ENCODE measurements at regions not wholly inside any gene's neighbourhood (a gene's known extent, or its start where the extent isn't known, plus 50 kb on each side); places are given as distances from the start of the nearest gene placed in this dataset.
A peak's percentile ranks its signal among the peaks of the same experiment; 100 is the strongest.

DNA sequence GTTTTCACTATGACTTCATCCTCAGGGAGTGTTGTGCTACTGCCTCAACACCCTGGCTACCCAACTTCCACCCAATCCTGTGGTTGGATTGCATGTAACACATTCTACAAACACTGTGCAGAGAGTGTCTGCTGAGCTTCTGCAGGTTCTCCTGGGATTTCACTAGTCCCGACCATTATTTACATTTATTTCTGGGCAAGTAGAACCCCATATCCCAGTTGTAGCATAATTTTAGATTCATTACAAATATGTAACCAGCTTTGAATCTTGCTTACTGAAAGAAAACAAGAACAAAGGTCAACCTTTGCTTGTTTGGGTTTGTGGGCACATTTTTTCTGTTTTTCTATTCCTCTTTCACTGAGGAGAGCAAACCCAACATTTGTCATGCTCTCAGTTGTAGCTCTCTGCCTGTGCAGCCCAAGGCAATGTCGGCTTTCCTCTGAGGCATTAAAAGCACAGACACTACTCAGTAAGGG is 2036.1 kb upstream of the LRRTM1 start:
- Histone ChIP-seq H3K9me3 (ENCODE audit: control insufficient read depth, insufficient read depth, low read depth, low read length) (no peaks in the 10 kb centered on the region), H3K36me3 (ENCODE audit: control insufficient read depth, insufficient read depth, low read length) (no peaks in the 10 kb centered on the region), H3K4me1 (ENCODE audit: control insufficient read depth, extremely low read depth, insufficient read depth, low read length) (no peaks in the 10 kb centered on the region), H3K4me2 (ENCODE audit: extremely low read depth, insufficient read depth, low read length) (no peak overlapping the region), H4K20me1 (ENCODE audit: control insufficient read depth, extremely low read depth, insufficient read depth, low read length) (no peaks in the 10 kb centered on the region), H3K27me3 (ENCODE audit: control insufficient read depth, insufficient read depth, low read length) (no peaks in the 10 kb centered on the region), H3K27ac (ENCODE audit: insufficient read depth, low read length) (no peak overlapping the region), H3K79me2 (ENCODE audit: control insufficient read depth, insufficient read depth, low read length) (no peaks in the 10 kb centered on the region), H3K4me3 (replicated peaks in 1 of 4; ENCODE audit: control extremely low read depth in 1 of 4, insufficient read depth in 1 of 4, low read depth in 3 of 4, low read length in 4 of 4) (no peak overlapping the region), H2AFZ (ENCODE audit: low read length) (no peak overlapping the region), H3K9ac (ENCODE audit: insufficient read depth, low read length) (no peak overlapping the region)
- TF ChIP-seq, protein P1, sequence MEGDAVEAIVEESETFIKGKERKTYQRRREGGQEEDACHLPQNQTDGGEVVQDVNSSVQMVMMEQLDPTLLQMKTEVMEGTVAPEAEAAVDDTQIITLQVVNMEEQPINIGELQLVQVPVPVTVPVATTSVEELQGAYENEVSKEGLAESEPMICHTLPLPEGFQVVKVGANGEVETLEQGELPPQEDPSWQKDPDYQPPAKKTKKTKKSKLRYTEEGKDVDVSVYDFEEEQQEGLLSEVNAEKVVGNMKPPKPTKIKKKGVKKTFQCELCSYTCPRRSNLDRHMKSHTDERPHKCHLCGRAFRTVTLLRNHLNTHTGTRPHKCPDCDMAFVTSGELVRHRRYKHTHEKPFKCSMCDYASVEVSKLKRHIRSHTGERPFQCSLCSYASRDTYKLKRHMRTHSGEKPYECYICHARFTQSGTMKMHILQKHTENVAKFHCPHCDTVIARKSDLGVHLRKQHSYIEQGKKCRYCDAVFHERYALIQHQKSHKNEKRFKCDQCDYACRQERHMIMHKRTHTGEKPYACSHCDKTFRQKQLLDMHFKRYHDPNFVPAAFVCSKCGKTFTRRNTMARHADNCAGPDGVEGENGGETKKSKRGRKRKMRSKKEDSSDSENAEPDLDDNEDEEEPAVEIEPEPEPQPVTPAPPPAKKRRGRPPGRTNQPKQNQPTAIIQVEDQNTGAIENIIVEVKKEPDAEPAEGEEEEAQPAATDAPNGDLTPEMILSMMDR (conservative IDR thresholded peaks at IDR 0.05 in 1 of 2, IDR thresholded peaks at IDR 0.05 in 1 of 2; ENCODE audit: low read depth in 1 of 2, low read length in 2 of 2): no peak
- TF ChIP-seq EZH2 (IDR thresholded peaks at IDR 0.05; ENCODE audit: low read length, missing control alignments): no peak
- DNase-seq (ENCODE audit: low read depth in 2 of 2): peak in 1 of 2 donors; percentile 26

GRCh38 chr2:82339805-82340204 is 2035.3 kb upstream of the LRRTM1 start:
- no peak for DNase-seq (ENCODE audit: low read depth in 2 of 2)
- no peaks in the 10 kb centered on the region for H3K36me3 ChIP-seq (ENCODE audit: control insufficient read depth, insufficient read depth, low read length)
- no peaks in the 10 kb centered on the region for H3K79me2 ChIP-seq (ENCODE audit: control insufficient read depth, insufficient read depth, low read length)
- H2AFZ ChIP-seq (ENCODE audit: low read length): no peak overlapping the region
- H3K4me2 ChIP-seq (ENCODE audit: extremely low read depth, insufficient read depth, low read length): no peak overlapping the region
- no peak overlapping the region for H3K27ac ChIP-seq (ENCODE audit: insufficient read depth, low read length)
- H3K4me3 ChIP-seq (replicated peaks in 1 of 4; ENCODE audit: control extremely low read depth in 1 of 4, insufficient read depth in 1 of 4, low read depth in 3 of 4, low read length in 4 of 4): no peak overlapping the region
- no peaks in the 10 kb centered on the region for H3K4me1 ChIP-seq (ENCODE audit: control insufficient read depth, extremely low read depth, insufficient read depth, low read length)
- H3K9ac ChIP-seq (ENCODE audit: insufficient read depth, low read length): no peak overlapping the region
- TF ChIP-seq, protein P1 (conservative IDR thresholded peaks at IDR 0.05 in 1 of 2, IDR thresholded peaks at IDR 0.05 in 1 of 2; ENCODE audit: low read depth in 1 of 2, low read length in 2 of 2): no peak
- TF ChIP-seq EZH2 (IDR thresholded peaks at IDR 0.05; ENCODE audit: low read length, missing control alignments): no peak
- no peaks in the 10 kb centered on the region for H3K9me3 ChIP-seq (ENCODE audit: control insufficient read depth, insufficient read depth, low read depth, low read length)
- H3K27me3 ChIP-seq (ENCODE audit: control insufficient read depth, insufficient read depth, low read length): no peaks in the 10 kb centered on the region
- H4K20me1 ChIP-seq (ENCODE audit: control insufficient read depth, extremely low read depth, insufficient read depth, low read length): no peaks in the 10 kb centered on the region

- H3K9ac ChIP-seq (ENCODE audit: insufficient read depth, low read length): no peak overlapping the region
These were observed 2029.1 kb upstream of the LRRTM1 start for GRCh38 chr2:82333697-82334096.

More at GRCh38 chr2:82333697-82334096, 2029.1 kb upstream of the LRRTM1 start:
- no peaks in the 10 kb centered on the region for H4K20me1 ChIP-seq (ENCODE audit: control insufficient read depth, extremely low read depth, insufficient read depth, low read length)
- TF ChIP-seq, protein P1 (conservative IDR thresholded peaks at IDR 0.05 in 1 of 2, IDR thresholded peaks at IDR 0.05 in 1 of 2; ENCODE audit: low read depth in 1 of 2, low read length in 2 of 2): no peak
- TF ChIP-seq EZH2 (IDR thresholded peaks at IDR 0.05; ENCODE audit: low read length, missing control alignments): no peak
- H3K4me1 ChIP-seq (ENCODE audit: control insufficient read depth, extremely low read depth, insufficient read depth, low read length): no peaks in the 10 kb centered on the region
- no peak for DNase-seq (ENCODE audit: low read depth in 2 of 2)
- no peak overlapping the region for H3K4me2 ChIP-seq (ENCODE audit: extremely low read depth, insufficient read depth, low read length)
- H3K4me3 ChIP-seq (replicated peaks in 1 of 4; ENCODE audit: control extremely low read depth in 1 of 4, insufficient read depth in 1 of 4, low read depth in 3 of 4, low read length in 4 of 4): no peak overlapping the region
- no peak overlapping the region for H3K27ac ChIP-seq (ENCODE audit: insufficient read depth, low read length)
- H3K36me3 ChIP-seq (ENCODE audit: control insufficient read depth, insufficient read depth, low read length): no peaks in the 10 kb centered on the region
- H3K27me3 ChIP-seq (ENCODE audit: control insufficient read depth, insufficient read depth, low read length): no peaks in the 10 kb centered on the region
- no peaks in the 10 kb centered on the region for H3K79me2 ChIP-seq (ENCODE audit: control insufficient read depth, insufficient read depth, low read length)
- no peaks in the 10 kb centered on the region for H3K9me3 ChIP-seq (ENCODE audit: control insufficient read depth, insufficient read depth, low read depth, low read length)
- H2AFZ ChIP-seq (ENCODE audit: low read length): no peak overlapping the region

Data from fibroblast of lung (primary cell).